CD14-positive monocyte (primary cell): ENCODE measurements at regions not wholly inside any gene's neighbourhood (a gene's known extent, or its start where the extent isn't known, plus 50 kb on each side); places are given as distances from the start of the nearest gene placed in this dataset.

ENCODE experiments used
- DNase-seq, 3 donors: peaks; one replicate each; pipeline ENCODE4 v3.0.0-alpha.2; 2011 to 2022
- H2AFZ ChIP-seq: 2 replicates; pipeline ENCODE4 v1.6.0; 2012; ENCODE audit warnings: mild to moderate bottlenecking, low read depth, low read length, inconsistent platforms; ENCODE audit not compliant: insufficient read depth, poor library complexity, severe bottlenecking
- H3K27ac ChIP-seq, 2 donors: 1 replicate in 1 of 2; 2 replicates in 1 of 2; pipeline ENCODE4 v1.5.1; 2012 to 2013; ENCODE audit warnings: low read length in 2 of 2, control low read depth in 1 of 2, inconsistent platforms in 1 of 2, low read depth in 1 of 2, mild to moderate bottlenecking in 1 of 2
- H3K27me3 ChIP-seq, 2 donors: one replicate each; pipeline versions ENCODE4 v1.6.0 to v1.6.1; 2011 to 2013; ENCODE audit warnings: low read length in 2 of 2; ENCODE audit not compliant: control insufficient read depth in 2 of 2, insufficient read depth in 2 of 2
- H3K36me3 ChIP-seq, 2 donors: replicated peaks in 1 of 2; 1 replicate in 1 of 2; 2 replicates in 1 of 2; pipeline versions ENCODE4 v1.5.1 to v1.6.1; 2012 to 2013; ENCODE audit warnings: low read length in 2 of 2, control low read depth in 1 of 2, inconsistent platforms in 1 of 2, mild to moderate bottlenecking in 1 of 2; ENCODE audit not compliant: insufficient read depth in 2 of 2, control insufficient read depth in 1 of 2
- H3K4me1 ChIP-seq, 2 donors: 1 replicate in 1 of 2; 2 replicates in 1 of 2; pipeline versions ENCODE4 v1.5.1 to v1.6.1; 2012 to 2013; ENCODE audit warnings: low read length in 2 of 2, control low read depth in 1 of 2, inconsistent platforms in 1 of 2, mild to moderate bottlenecking in 1 of 2, moderate library complexity in 1 of 2; ENCODE audit not compliant: insufficient read depth in 2 of 2, control insufficient read depth in 1 of 2
- H3K4me2 ChIP-seq: replicated peaks from 2 replicates; pipeline ENCODE3; 2012; ENCODE audit warnings: low read length, moderate library complexity, mild to moderate bottlenecking; ENCODE audit not compliant: poor library complexity, severe bottlenecking; ENCODE audit errors: extremely low read depth
- H3K4me3 ChIP-seq, 3 experiments: fragments of 200-600 bp in 1 of 3; sonication (generic) in 1 of 3; replicated peaks in 1 of 3; 1 replicate in 2 of 3; 2 replicates in 1 of 3; pipeline ENCODE4 v1.5.1; 2011 to 2013; ENCODE audit warnings: low read length in 3 of 3, mild to moderate bottlenecking in 3 of 3, control low read depth in 2 of 3, low read depth in 2 of 3, inconsistent platforms in 1 of 3, moderate library complexity in 1 of 3
- H3K79me2 ChIP-seq: 2 replicates; pipeline ENCODE4 v1.6.0; 2012; ENCODE audit warnings: mild to moderate bottlenecking, control low read depth, inconsistent platforms, low read length, moderate library complexity; ENCODE audit not compliant: insufficient read depth
- H3K9ac ChIP-seq: 2 replicates; pipeline ENCODE4 v1.6.0; 2017; ENCODE audit warnings: low read length, mild to moderate bottlenecking; ENCODE audit not compliant: insufficient read depth, poor library complexity, severe bottlenecking
- H3K9me3 ChIP-seq, 2 donors: replicated peaks in 1 of 2; 1 replicate in 1 of 2; 2 replicates in 1 of 2; pipeline versions ENCODE4 v1.5.1 to v1.6.1; 2012 to 2013; ENCODE audit warnings: low read length in 2 of 2, control low read depth in 1 of 2; ENCODE audit not compliant: control insufficient read depth in 1 of 2, insufficient read depth in 1 of 2
- H4K20me1 ChIP-seq: 2 replicates; pipeline ENCODE4 v1.6.0; 2012; ENCODE audit warnings: mild to moderate bottlenecking, low read length, control low read depth, moderate library complexity; ENCODE audit not compliant: insufficient read depth
- H3K27ac Mint-ChIP-seq, 7 donors: one replicate each; pipeline ENCODE4 v1.8.0; 2020; ENCODE audit warnings: mild to moderate bottlenecking in 7 of 7, mixed read lengths in 7 of 7, moderate library complexity in 6 of 7, inconsistent platforms in 2 of 7
- H3K27me3 Mint-ChIP-seq, 3 donors: one replicate each; pipeline ENCODE4 v1.8.0; 2021 to 2022; ENCODE audit warnings: low read depth in 3 of 3, mild to moderate bottlenecking in 3 of 3, mixed read lengths in 3 of 3, moderate library complexity in 3 of 3, inconsistent platforms in 1 of 3
- H3K36me3 Mint-ChIP-seq, 2 donors: one replicate each; pipeline ENCODE4 v1.8.0; 2020; ENCODE audit warnings: mixed read lengths in 2 of 2, inconsistent platforms in 1 of 2, mild to moderate bottlenecking in 1 of 2
- H3K4me1 Mint-ChIP-seq: one replicate; pipeline ENCODE4 v1.8.0; 2020; ENCODE audit warnings: mild to moderate bottlenecking, mixed read lengths
- H3K4me3 Mint-ChIP-seq, 2 donors: one replicate each; pipeline ENCODE4 v1.8.0; 2020; ENCODE audit warnings: mild to moderate bottlenecking in 2 of 2, mixed read lengths in 2 of 2, moderate library complexity in 1 of 2
- H3K9me3 Mint-ChIP-seq, 7 donors: one replicate each; pipeline ENCODE4 v1.8.0; 2020 to 2022; ENCODE audit warnings: mixed read lengths in 7 of 7, mild to moderate bottlenecking in 6 of 7, moderate library complexity in 6 of 7, inconsistent platforms in 2 of 7
- WGBS: methylation state at CpG from one replicate; pipeline ENCODE4 v1.1.5; 2013; ENCODE audit warnings: missing lambda C conversion rate; ENCODE audit not compliant: insufficient coverage; 5-methylcytosine and 5-hydroxymethylcytosine counted together
- intact Hi-C, 2 donors: fragments of 100-400 bp; cut with micrococcal nuclease; formaldehyde crosslinking; loops; one replicate each; pipeline versions ENCODE4 v1.15.0 to v1.15.1; 2023
- TF ChIP-seq, protein P1 (sequence below): fragments of 200-600 bp; IDR thresholded peaks from one replicate; pipeline ENCODE4 v1.8.0; 2022; ENCODE audit warnings: antibody characterized with exemption, mild to moderate bottlenecking

DNA sequence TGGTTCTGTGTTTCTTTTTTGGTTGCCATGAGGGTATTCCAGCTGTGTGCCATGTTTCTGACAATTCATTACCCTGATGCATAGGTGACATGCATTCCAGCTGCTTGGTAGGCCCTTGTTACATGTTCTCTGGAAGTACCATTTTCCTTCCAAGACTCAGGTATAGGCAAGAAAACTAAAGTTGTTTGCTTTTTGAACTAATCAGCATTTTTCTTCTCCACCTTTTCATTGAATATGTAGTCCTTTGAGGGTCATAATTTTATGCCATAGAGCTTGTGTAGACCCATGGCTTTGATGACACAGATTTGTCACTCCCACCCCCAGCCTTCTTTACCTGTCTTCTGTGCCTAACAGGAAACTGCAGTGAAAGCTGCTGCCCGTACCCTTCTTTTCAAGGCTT is 339.2 kb downstream of the MED10 start:
- Histone ChIP-seq H4K20me1 (no peaks in the 10 kb centered on the region), H3K79me2 (no peaks in the 10 kb centered on the region), H3K4me2 (no peak overlapping the region), H3K4me1 (no peaks in the 10 kb centered on the region), H3K36me3 (no peaks in the 10 kb centered on the region), H3K4me3 (no peak overlapping the region), H3K27me3 (no peaks in the 10 kb centered on the region), H3K9ac (no peak overlapping the region), H2AFZ (no peak overlapping the region), H3K9me3 (no peaks in the 10 kb centered on the region), H3K27ac (no peak overlapping the region)
- TF ChIP-seq, protein P1, sequence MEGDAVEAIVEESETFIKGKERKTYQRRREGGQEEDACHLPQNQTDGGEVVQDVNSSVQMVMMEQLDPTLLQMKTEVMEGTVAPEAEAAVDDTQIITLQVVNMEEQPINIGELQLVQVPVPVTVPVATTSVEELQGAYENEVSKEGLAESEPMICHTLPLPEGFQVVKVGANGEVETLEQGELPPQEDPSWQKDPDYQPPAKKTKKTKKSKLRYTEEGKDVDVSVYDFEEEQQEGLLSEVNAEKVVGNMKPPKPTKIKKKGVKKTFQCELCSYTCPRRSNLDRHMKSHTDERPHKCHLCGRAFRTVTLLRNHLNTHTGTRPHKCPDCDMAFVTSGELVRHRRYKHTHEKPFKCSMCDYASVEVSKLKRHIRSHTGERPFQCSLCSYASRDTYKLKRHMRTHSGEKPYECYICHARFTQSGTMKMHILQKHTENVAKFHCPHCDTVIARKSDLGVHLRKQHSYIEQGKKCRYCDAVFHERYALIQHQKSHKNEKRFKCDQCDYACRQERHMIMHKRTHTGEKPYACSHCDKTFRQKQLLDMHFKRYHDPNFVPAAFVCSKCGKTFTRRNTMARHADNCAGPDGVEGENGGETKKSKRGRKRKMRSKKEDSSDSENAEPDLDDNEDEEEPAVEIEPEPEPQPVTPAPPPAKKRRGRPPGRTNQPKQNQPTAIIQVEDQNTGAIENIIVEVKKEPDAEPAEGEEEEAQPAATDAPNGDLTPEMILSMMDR, result no peak
- no CpG with 5 or more reads among the region's 1 CpG for WGBS
- H3K4me3 Mint-ChIP-seq, result no peak overlapping the region
- H3K27ac Mint-ChIP-seq, result no peak overlapping the region
- peaks cover 0 to 2% (median 0%) of the 10 kb centered on the region in 3 donors for H3K27me3 Mint-ChIP-seq
- H3K4me1 Mint-ChIP-seq, result no peaks in the 10 kb centered on the region
- intact Hi-C loops, result no loop called here
- peaks cover 0 to 1% (median 0%) of the 10 kb centered on the region in 7 donors for H3K9me3 Mint-ChIP-seq
- DNase-seq, result no peak
- no peaks in the 10 kb centered on the region for H3K36me3 Mint-ChIP-seq

DNA sequence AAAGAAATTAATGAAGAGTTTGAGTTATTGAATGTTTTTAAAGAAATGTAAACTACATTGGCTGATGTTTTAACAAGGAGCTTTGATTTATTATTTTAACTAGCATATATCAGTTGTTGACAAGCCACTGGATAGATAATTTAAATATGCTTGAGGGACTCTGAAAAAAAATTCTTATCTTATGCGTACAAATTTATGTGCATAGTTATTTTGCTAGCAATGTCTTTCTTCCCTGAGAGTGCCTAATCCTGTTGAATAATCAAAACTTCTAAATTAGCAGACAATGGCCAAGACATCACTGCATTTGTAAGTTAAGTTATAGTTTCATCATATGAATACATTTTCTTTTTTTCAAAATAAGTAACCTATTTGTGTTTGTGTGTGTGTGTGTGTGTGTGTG is 342.3 kb downstream of the MED10 start:
- DNase-seq, result no peak
- no peaks in the 10 kb centered on the region for H4K20me1 ChIP-seq
- no peaks in the 10 kb centered on the region for H3K4me1 ChIP-seq
- no peak overlapping the region for H3K9ac ChIP-seq
- peaks cover 0 to 6% of the 10 kb centered on the region in 2 donors for H3K9me3 ChIP-seq
- no peak overlapping the region for H2AFZ ChIP-seq
- H3K9me3 Mint-ChIP-seq, result peaks cover 0 to under 1% (median 0%) of the 10 kb centered on the region in 7 donors
- H3K27me3 Mint-ChIP-seq, result peaks cover 0 to 2% (median 0%) of the 10 kb centered on the region in 3 donors
- no peak overlapping the region for H3K27ac Mint-ChIP-seq
- H3K27ac ChIP-seq, result no peak overlapping the region
- no peaks in the 10 kb centered on the region for H3K36me3 Mint-ChIP-seq
- no CpG with 5 or more reads among the region's 1 CpG for WGBS
- H3K27me3 ChIP-seq, result no peaks in the 10 kb centered on the region
- no peaks in the 10 kb centered on the region for H3K36me3 ChIP-seq
- TF ChIP-seq, protein P1, result no peak
- intact Hi-C loops, result no loop called here
- no peaks in the 10 kb centered on the region for H3K4me1 Mint-ChIP-seq
- H3K79me2 ChIP-seq, result no peaks in the 10 kb centered on the region
- no peak overlapping the region for H3K4me3 ChIP-seq
- H3K4me3 Mint-ChIP-seq, result no peak overlapping the region
- H3K4me2 ChIP-seq, result no peak overlapping the region
